Globus pallidus (tissue), 1 donor: ENCODE measurements at regions not wholly inside any gene's neighbourhood (a gene's known extent, or its start where the extent isn't known, plus 50 kb on each side); places are given as distances from the start of the nearest gene placed in this dataset.

Source experiments
- DNase-seq: peaks from one replicate; pipeline ENCODE4 v3.0.0-alpha.2; 2015; ENCODE audit warnings: low spot score

DNA sequence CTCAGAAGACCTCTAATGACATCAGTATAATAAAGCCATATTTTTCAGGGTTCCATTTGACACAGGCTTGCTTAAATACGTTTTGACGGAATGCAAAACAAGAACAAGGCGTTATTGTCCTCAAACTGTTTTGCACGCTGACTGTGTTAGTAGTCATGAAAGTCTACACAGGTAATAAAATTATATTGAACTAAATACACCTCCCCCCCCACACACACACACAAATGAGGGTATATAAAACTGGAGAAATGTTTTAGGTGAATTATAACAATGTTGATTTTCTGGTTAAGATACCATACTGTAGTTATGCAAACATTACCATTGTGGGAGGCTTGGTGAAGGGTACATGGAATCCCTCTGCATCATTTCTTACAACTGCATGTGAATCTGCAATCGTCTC is 257.1 kb upstream of the ARRDC4 start:
- DNase-seq = no peak

DNA sequence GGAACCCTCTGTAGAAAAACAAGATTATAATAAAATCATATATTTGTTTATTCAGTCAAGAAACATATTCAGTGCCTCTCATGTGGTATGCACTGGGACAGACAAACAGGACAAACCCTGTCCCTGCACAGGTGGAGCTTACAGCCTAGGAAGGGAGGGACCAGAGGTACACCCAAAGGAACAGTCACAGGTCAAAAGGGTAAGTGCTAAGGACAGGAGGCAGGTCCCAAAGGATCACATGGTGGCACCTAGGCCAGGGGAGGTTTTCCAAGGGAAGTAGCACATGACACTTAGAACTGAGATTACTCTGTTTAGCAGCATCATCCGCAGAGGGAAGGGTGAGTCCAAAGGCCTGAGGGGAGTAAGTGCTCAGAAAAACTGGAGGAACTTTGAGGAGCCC is 254.4 kb upstream of the ARRDC4 start:
- no peak for DNase-seq

DNA sequence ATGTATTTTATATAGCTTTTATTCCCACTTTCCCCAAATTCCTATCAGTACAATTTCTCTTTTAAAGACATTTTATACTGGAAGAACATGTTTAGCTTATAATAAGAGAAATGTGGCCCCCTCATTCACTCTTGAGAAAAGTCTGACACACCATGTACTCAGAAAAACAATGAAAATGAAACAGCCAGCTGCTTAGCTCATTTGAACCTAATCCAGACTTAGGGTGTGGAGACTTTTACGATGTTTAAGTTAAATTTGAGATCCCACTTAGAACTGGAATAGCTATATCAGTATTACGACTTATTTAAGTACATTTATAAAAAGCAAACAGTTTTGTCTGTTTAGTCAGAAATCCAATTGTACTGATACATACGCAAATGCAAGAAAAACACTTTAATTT is 252.3 kb upstream of the ARRDC4 start:
- DNase-seq = no peak

DNA sequence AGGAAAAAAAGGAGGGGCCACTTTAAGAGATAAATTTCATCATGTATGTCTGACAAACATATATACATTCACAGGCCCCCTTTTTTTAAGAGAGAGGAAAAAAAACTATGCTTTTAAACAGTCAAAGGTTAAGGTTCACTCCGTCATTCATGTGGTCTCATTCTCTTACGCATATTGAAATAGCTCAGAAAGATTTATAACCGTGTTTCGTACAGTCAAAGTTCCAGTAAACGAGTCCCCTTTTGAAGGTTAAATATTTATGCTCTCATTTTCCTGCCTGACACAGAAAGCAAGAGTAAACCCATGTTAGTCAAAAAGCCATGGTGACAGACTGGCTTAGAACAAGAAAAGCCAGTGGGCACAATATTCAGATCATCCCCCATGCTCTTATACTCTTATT is 248.0 kb upstream of the ARRDC4 start:
- DNase-seq = no peak

DNA sequence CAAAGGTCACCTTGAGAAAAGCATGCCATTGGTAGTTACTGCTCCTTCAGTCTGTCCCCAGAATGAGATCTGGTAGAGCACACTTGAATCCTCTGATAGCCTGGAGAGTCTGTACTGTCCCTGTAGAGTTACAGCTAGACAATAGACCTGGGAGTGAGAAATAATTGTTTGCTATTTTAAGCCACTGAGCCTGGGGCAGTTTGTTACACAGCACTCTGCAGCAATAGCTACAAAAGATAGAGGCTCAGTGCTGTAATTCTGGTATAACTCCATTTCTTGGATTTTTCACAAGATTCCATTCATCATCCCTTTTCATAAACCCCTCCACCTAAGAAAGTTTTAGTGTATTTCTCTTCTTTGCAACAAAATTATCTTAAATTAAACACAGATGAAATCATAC is 242.7 kb upstream of the ARRDC4 start:
- no peak for DNase-seq

DNA sequence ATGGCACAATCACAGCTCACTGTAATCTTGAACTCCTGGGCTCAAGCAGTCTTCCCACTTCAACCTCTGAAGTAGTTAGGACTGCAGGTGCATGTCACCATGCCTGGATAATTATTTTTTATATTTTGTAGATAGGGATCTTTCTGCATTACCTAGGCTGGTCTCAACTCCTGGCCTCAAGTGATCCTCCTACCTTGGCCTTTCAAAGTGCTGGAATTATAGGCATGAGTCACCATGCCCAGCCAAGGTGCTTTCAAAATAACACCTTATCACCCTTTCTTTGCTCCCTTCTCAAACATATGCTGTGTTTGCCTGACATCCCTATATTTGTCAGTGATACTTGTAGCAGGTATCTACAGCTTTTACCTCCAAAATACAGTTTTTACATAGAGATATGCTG is 242.0 kb upstream of the ARRDC4 start:
- no peak for DNase-seq

DNA sequence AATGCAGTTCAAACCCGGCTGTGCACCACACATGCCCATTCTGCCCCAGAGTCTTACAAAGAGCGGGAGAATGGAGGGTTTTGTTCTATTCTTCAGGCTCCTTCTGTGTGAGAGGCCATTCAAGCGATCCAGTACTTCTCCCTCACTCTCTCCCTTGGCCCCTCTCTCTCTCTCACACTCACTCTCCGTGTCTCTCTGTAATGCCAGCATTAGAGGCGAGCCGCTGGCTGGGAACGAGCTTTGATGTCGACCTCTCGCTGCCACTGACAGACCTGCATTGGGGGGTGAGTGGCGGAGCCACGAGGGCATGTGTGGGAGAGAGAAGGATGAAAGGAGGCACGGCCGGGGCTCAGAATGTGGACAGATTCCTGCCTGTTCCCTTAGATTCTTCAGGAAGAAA is 231.7 kb upstream of the ARRDC4 start:
- peak; percentile 60 for DNase-seq

DNA sequence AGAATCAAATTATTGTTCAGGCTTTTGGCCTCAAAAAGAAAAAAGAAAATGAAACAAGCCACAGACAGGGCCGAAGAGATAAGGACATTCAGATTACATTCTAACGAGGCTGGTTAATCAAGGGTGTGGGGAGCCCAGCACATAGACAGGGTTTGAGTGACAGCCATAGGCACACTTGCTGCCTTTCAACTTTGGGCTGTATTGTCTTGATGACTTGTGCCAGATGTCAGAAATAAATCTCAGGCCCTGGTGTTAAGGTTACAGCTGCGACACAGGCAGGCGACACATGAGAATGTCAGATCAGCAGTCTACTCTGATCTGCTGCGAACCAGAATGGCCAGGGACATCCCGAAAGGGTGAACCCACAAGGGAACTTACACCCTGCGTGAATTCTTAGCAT is 231.2 kb upstream of the ARRDC4 start:
- DNase-seq = no peak

DNA sequence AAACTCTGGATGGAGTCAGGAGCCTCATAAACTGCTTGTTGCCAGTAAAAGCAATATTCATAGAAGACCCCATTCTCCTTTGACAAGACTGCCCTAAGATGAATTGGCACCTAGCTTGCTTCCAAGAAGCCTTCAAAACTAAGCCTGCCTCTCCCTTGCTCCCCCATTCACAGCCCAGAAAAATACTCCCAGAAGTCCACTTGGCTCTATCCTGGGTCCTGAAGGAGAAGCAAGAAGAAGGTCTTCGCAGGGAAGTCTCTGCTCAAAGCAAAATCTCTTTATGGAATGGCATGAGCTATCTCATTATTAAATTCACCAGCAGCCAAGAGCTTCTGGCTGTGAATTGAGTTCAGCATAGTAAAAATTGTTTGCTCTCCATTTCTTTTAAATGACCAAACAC is 230.2 kb upstream of the ARRDC4 start:
- no peak for DNase-seq

DNA sequence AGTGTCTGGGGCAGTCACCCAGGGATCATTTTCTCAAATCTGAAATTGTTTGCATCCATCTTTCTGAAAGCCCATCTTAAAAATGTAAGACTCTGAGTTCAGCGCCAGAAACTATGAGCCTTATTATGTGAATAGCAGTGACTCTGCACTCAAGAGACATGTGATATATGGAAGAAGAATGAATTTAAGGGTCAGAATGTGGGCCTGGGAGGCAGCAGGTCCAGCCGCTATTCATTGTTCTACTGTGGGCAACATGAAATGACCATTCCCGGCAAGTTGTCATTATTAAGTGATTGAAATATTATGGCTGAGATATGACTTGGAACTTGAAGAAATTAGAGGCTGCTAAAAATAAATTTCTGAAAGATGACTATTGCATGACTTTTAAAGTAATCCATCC is 228.6 kb upstream of the ARRDC4 start:
- no peak for DNase-seq

DNA sequence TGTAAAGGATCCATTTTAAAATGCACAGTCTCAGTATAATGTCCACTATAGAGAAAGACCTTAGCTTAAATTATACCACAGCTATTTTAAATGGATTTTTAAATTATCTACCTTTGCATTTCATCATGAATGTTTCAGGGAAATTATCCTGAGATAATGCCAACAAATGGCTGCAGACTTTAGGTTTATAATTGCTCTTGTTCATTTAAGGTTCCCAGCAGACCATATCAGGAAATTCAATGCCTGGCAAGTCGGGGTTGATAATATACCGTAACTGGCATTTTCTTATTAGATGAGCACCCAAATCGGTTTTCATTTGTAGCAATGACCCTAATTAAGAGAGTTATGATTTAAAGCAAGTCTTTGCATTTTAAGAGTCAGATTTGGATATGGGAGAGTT is 227.1 kb upstream of the ARRDC4 start:
- DNase-seq = no peak

DNA sequence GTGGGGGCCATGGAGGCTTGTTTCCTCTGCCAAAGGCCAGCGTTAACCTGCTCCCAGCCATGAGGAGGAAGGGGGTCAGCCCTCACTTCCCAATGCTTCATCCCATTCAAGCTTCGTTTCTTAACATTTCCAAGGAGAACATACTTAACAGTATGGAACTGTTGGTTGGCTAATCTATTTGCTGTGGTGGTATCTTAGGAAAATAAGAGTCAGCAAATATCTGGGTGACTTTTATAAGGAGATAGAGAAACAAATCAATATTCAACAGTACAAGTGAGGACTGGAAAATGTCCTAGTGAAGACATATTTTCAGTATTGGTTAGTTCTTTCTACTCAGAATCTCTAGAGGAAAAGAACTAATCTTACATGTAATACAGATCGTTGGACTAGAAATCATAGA is 223.8 kb upstream of the ARRDC4 start:
- DNase-seq = no peak

DNA sequence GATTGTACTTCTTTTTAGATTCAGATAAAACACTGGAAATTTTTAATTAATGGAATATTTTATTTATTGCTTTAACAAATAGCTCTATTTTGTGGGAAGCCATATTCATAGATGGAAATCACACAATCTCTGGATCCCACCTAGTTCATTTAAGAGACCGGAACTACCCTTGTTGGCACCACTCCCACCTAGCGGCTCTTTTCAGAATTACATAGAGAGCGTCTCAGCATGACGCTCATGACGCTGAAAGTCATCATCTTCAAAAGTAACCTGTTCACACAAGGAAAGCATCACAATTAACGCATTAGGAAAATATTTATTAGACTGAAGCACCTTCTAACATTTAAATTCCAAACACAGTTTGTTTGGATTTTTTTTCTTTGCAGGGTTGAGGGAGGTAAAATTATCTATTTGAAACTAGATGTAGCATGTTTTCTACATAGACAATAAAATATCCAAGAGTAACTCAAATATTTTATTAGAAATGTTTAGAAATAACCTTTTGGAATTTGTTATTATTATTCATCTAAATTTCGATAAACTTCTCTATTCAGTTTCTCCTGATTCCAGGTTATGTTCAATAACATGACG is 214.9 kb upstream of the ARRDC4 start:
- no peak for DNase-seq

DNA sequence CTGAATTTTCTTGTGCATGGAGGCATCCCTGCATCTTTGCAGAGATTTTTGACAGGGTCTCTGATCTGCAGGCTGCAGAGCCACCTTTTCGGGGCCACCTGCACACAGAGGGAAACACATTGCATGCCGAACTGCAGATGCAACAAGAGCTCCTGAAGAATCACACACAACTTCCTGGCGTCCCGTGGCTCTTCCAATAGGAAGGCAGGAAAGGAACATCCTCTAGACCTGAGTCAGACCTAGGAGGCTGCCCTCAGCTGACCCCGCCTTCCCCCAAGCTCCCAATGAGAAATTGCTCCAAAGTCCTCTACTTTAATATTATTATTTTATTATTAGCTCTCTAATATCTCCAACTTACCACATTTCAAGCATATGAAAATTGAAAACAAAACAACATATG is 213.2 kb upstream of the ARRDC4 start:
- DNase-seq = no peak

DNA sequence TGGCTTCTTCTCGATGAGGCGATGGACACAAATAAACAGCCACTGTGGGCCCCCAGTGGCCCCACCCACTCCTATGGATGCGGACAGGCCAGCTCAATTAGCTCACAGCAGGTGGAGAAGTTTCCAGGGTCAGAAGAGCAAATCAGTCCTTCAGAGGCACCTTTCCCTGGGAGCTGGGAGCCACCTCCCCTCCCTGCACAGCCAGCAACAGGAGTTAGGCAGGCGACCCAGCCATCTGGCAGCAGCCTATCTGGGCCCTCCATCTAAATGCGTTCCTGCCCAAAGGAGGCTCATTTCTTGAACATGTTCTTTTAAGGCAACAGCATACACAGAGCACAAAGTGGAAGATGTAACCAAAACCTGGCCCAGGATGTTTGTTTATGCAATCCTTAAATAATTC is 211.9 kb upstream of the ARRDC4 start:
- DNase-seq = no peak

DNA sequence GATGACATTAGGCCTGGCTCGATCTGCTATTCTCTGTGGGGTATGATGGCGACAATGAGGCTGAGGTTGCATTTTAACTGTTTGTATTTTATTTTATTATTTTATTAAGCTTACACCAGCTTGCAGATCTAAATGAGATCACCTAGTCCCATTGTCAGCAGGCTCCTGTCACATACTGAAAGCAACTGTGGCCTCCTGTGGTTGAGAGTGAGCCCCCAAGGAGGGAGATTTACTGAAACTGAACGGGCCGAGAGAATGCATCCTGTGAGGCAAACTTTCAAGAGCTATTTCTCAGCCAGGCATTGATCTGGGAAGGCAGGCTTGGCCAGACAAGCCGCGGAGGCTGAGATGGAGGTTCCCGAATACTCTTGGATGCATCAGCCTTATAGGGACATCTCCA is 210.4 kb upstream of the ARRDC4 start:
- no peak for DNase-seq

DNA sequence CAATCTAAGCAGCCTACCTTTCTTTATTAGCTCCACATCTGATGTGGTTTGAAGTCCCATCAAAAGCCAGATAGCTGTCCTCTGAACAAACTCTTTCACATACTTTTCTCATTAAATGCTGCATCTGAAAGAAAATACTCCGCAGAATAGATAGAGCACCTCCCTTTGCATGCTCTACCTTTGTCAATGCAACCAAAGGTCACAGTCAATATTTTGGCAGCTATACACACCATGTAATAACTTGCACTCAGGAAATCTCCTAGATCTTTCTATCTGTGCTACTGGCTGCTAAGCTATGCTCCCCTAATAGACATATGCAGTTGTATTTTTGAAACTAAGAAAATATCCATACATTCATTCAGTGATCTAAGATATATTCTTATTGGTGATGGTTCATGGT is 204.8 kb upstream of the ARRDC4 start:
- no peak for DNase-seq

DNA sequence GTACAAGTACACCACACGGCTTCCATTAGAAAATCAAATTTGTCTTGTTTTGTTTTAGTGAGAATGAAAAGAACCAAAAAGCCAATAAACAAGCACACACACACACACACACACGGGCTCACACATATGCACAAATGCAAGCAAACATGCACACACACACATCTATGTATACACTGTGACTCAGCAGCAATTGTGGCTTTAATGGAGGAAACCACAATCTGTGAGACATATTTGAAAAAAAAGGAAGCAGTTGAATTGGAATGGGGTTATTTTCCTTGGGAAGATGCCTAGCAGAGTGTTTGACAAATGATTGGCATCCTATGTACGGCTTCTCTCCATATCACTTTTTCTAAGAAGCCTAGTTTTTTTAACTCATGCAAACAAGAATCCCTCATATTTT is 201.1 kb upstream of the ARRDC4 start:
- no peak for DNase-seq

DNA sequence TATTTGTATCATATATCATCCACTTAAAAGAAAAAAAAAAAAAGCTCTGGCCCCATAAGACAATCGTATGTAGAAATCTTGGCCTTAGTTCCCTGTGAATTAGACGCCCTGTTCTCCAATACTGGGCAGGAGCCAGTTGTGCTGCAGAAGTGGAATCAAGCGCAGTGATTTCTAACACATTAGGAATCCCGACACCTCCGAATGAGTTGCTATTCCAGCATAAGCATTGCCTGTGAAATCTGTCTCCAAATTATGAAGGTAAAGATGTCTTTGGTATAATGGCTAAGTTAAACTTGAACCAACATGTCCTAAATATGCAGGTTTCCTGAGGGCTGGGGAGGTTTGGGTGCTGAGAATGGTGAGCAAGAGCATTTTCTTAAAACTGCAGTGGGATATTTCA is 199.4 kb upstream of the ARRDC4 start:
- DNase-seq = no peak

DNA sequence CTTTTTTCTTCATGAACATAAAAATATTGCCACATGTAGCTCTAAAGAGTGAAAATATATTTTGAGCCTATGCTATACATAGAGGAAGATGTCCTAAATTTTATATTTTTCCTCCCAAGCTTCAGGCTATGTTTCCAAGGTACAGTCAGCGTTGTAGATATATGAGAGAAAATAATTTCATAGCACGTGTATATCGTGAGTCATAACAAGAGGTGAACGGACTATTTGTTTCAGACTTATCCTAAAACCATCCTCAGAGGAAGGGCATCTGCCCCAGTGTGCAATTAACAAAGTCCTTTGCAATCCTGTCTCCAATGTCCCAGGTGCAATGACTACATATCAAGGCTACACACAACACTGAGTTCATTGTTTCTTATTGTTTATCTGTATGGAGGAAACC is 177.3 kb upstream of the ARRDC4 start:
- no peak for DNase-seq

DNA sequence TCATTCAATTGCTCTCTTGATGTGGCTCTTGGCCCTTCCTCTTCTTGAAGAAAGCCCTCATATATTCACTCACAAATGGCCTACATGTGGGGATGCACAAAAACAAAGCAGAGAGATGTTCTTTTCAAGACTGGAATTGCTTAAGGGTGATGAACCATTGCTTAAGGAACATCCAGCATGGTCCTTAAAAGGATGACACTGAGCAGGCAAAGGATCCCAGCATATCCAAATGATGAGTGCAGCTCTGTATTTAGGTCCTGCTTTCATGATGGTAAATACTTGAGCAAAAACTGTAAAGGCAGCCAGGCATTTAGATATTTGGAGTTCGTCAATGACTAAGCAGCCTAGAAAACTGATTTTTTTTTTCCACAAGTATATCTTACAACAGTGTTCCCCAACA is 173.8 kb upstream of the ARRDC4 start:
- DNase-seq = no peak

DNA sequence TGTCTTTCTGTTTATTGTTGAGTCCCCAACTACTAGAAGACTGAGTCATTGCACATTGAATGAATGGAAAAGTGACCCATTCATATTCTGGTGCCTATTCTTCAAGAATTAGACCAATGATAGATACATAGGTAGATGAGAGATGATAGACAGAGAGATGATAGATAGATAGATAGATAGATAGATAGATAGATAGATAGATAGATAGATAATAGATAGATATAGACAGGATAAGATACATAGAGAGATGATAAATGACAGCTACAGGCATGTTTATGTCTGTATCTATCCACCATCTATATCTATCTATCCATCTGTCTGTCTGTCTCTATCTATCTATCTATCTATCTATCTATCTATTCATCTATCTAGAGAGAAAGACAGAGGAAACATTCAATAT is 170.3 kb upstream of the ARRDC4 start:
- no peak for DNase-seq

DNA sequence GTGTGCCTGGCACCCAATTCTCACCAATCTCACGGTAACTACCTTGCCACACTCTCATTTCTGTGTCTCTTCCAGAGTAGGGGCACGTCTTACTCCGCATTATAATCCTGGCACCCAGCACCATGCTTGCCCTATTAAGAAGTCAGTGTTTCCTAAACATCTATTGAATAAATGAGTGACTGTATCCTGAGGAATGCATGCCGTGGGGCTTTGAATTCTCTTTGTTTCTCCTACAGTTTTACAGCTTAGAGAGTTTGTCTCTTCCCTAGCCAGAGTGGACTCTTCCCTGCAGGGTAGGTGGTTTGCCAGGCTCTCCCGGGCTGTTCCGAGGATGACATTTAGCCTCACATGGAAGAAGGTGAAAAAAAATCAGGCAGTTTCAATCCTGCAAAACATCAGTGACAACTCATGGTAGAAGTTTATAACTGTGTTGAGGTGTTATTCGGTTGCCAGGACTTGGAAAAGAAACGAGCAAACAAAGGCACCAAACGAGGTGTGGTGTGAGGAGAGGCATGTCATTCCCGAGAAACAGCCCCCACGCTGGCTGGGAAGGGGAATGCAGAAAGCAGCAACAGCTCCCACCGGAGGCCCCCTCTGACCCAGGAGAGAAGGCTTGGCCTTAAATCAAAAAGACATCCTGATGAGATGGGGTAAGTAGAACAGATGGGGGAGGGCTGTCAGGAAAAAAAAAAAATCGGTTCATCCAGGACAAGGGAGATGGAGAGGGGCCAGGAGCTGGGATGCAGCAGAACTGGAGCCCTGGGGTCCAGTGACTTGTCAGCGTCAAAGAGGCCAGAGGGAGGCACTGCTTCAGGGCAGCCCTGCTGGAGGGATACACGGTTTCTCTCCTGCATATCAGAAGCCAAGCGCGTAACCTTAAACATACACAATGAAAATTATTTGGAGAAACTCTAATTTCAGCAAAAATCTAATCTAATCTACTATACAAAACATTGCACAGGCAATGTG is 168.4 kb upstream of the ARRDC4 start:
- no peak for DNase-seq

DNA sequence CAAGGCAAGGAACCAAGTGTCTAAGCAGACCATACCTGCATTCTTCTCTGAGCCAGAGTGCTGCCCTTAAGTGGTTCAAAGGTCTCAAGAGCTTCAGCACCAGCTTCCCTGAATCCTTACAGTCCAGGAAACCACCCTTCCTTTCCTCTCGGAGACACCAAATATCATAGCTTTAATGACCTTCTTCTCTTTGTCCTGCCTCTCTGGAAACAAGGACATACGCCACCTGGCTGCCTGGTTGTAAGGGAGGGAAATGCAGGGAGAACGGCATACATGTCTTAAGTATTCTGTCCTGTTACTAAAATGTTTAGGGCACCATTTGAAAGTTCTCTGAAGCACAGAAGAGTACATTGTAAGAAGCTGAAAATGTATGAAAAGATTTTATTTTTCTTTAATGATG is 155.6 kb upstream of the ARRDC4 start:
- DNase-seq = no peak
